Mammary epithelial cell (primary cell): ENCODE measurements at regions not wholly inside any gene's neighbourhood (a gene's known extent, or its start where the extent isn't known, plus 50 kb on each side); places are given as distances from the start of the nearest gene placed in this dataset.

Experiments
- EZH2 ChIP-seq: IDR thresholded peaks from 2 replicates; pipeline ENCODE4 v1.6.1; 2012; ENCODE audit warnings: low read length, inconsistent platforms, borderline replicate concordance
- TF ChIP-seq, protein P1 (sequence below), 2 donors: IDR thresholded peaks in 1 of 2; conservative IDR thresholded peaks in 1 of 2; 2 replicates each; pipeline ENCODE4 v1.5.1; 2011 to 2012; ENCODE audit warnings: inconsistent platforms in 2 of 2, low read length in 2 of 2, mild to moderate bottlenecking in 2 of 2, control low read depth in 1 of 2, low read depth in 1 of 2; ENCODE audit not compliant: insufficient read depth in 1 of 2; ENCODE audit errors: extremely low read depth in 1 of 2

DNA sequence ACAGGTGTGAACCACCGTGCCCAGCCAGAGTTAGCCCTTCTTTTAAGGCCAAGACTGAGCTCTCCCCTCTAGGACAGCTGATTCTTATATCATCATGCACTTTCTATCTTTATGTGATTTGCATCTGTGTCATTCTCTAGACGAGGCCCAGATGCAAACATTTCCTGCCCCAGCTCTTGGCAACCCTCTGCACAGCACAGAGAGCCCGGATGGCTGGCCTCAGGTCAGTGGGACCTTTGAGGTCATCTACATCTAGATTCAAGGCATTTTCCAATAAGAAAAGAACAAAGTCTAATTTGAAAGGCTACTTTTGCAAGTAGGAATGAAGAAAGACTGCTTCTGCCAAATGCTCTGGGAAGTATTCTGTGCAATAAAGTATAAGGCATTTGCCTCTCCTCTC, 109.0 kb upstream of the DAB2 start:
- TF ChIP-seq, protein P1, sequence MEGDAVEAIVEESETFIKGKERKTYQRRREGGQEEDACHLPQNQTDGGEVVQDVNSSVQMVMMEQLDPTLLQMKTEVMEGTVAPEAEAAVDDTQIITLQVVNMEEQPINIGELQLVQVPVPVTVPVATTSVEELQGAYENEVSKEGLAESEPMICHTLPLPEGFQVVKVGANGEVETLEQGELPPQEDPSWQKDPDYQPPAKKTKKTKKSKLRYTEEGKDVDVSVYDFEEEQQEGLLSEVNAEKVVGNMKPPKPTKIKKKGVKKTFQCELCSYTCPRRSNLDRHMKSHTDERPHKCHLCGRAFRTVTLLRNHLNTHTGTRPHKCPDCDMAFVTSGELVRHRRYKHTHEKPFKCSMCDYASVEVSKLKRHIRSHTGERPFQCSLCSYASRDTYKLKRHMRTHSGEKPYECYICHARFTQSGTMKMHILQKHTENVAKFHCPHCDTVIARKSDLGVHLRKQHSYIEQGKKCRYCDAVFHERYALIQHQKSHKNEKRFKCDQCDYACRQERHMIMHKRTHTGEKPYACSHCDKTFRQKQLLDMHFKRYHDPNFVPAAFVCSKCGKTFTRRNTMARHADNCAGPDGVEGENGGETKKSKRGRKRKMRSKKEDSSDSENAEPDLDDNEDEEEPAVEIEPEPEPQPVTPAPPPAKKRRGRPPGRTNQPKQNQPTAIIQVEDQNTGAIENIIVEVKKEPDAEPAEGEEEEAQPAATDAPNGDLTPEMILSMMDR (conservative IDR thresholded peaks at IDR 0.05 in 1 of 2, IDR thresholded peaks at IDR 0.05 in 1 of 2; ENCODE audit: extremely low read depth in 1 of 2, insufficient read depth in 1 of 2, low read depth in 1 of 2, low read length in 2 of 2) = no peak
- no peak for TF ChIP-seq EZH2
